ENCODE measurements at regions not wholly inside any gene's neighbourhood (a gene's known extent, or its start where the extent isn't known, plus 50 kb on each side); places are given as distances from the start of the nearest gene placed in this dataset.

- TF ChIP-seq CTCF (IDR thresholded peaks at IDR 0.05): no peak
- intact Hi-C loops (cut with DNase I): no loop called here
- H3K4me1 ChIP-seq: no peaks in the 10 kb centered on the region
- DNase-seq: no peak
- H3K27me3 ChIP-seq: no peaks in the 10 kb centered on the region
- no peak overlapping the region for H3K27ac ChIP-seq
- H3K36me3 ChIP-seq: no peaks in the 10 kb centered on the region
- no peaks in the 10 kb centered on the region for H3K9me3 ChIP-seq
- no peak overlapping the region for H3K4me3 ChIP-seq
- H3K9ac ChIP-seq (ENCODE audit: low read depth in 2 of 2, low read length in 2 of 2): no peak overlapping the region
Observed at GRCh38 chr2:45123065-45123464, 113.8 kb upstream of the SIX2 start.

GRCh38 chr2:45121236-45121927, 112.1 kb upstream of the SIX2 start:
- H3K27me3 ChIP-seq: no peaks in the 10 kb centered on the region
- H3K36me3 ChIP-seq: no peaks in the 10 kb centered on the region
- TF ChIP-seq CTCF (IDR thresholded peaks at IDR 0.05): no peak
- H3K9me3 ChIP-seq: no peaks in the 10 kb centered on the region
- intact Hi-C loops (cut with DNase I): no loop called here
- H3K4me3 ChIP-seq: no peak overlapping the region
- no peak overlapping the region for H3K27ac ChIP-seq
- H3K9ac ChIP-seq (ENCODE audit: low read depth in 2 of 2, low read length in 2 of 2): no peak overlapping the region
- H3K4me1 ChIP-seq: no peaks in the 10 kb centered on the region
- no peak for DNase-seq

- H3K9me3 ChIP-seq: no peaks in the 10 kb centered on the region
- H3K27ac ChIP-seq: no peak overlapping the region
- no peak for DNase-seq
- no peak for TF ChIP-seq CTCF (IDR thresholded peaks at IDR 0.05)
- no peaks in the 10 kb centered on the region for H3K27me3 ChIP-seq
- H3K4me3 ChIP-seq: no peak overlapping the region
- H3K36me3 ChIP-seq: no peaks in the 10 kb centered on the region
- no peak overlapping the region for H3K9ac ChIP-seq (ENCODE audit: low read depth in 2 of 2, low read length in 2 of 2)
- no peaks in the 10 kb centered on the region for H3K4me1 ChIP-seq
- intact Hi-C loops (cut with DNase I): no loop called here
Observed at GRCh38 chr2:45120546-45120945, 111.3 kb upstream of the SIX2 start.

- intact Hi-C loops (cut with DNase I): no loop called here
- no peak overlapping the region for H3K9ac ChIP-seq (ENCODE audit: low read depth in 2 of 2, low read length in 2 of 2)
- no peaks in the 10 kb centered on the region for H3K9me3 ChIP-seq
- no peak for TF ChIP-seq CTCF (IDR thresholded peaks at IDR 0.05)
- DNase-seq: no peak
- H3K4me3 ChIP-seq: no peak overlapping the region
- H3K27ac ChIP-seq: no peak overlapping the region
- no peaks in the 10 kb centered on the region for H3K27me3 ChIP-seq
- H3K4me1 ChIP-seq: no peaks in the 10 kb centered on the region
- no peaks in the 10 kb centered on the region for H3K36me3 ChIP-seq
Observed at GRCh38 chr2:45119855-45120254, 110.6 kb upstream of the SIX2 start.

- Histone ChIP-seq H3K4me3 (no peak overlapping the region), H3K27ac (no peak overlapping the region), H3K36me3 (no peaks in the 10 kb centered on the region), H3K4me1 (no peaks in the 10 kb centered on the region), H3K9me3 (no peaks in the 10 kb centered on the region), H3K9ac (ENCODE audit: low read depth in 2 of 2, low read length in 2 of 2) (no peak overlapping the region), H3K27me3 (no peaks in the 10 kb centered on the region)
- no peak for TF ChIP-seq CTCF (IDR thresholded peaks at IDR 0.05)
- DNase-seq: no peak
- intact Hi-C loops (cut with DNase I): no loop called here
Observed at GRCh38 chr2:45119038-45119437, 109.8 kb upstream of the SIX2 start.

All from colonic mucosa (tissue), 4 donors.